Suprapubic skin (tissue), 4 donors: ENCODE measurements at regions not wholly inside any gene's neighbourhood (a gene's known extent, or its start where the extent isn't known, plus 50 kb on each side); places are given as distances from the start of the nearest gene placed in this dataset.

Source experiments
- POLR2A ChIP-seq, 2 donors: fragments of 450-650 bp; IDR thresholded peaks; one replicate each; pipeline ENCODE4 v1.6.1; 2017; ENCODE audit warnings: antibody characterized with exemption in 2 of 2, mild to moderate bottlenecking in 2 of 2, moderate library complexity in 2 of 2
- POLR2AphosphoS5 ChIP-seq, 3 donors: sonication (generic); formaldehyde crosslinking; IDR thresholded peaks; one replicate each; pipeline ENCODE4 v1.6.1; 2017; ENCODE audit warnings: antibody characterized with exemption in 3 of 3
- TF ChIP-seq, protein P1 (sequence below), 2 donors: fragments of 200-600 bp in 1 of 2; fragments of 450-650 bp in 1 of 2; sonication (generic) in 1 of 2; IDR thresholded peaks; one replicate each; pipeline ENCODE4 v1.5.1; 2016 to 2019; ENCODE audit warnings: antibody characterized with exemption in 2 of 2, mild to moderate bottlenecking in 1 of 2, moderate library complexity in 1 of 2

DNA sequence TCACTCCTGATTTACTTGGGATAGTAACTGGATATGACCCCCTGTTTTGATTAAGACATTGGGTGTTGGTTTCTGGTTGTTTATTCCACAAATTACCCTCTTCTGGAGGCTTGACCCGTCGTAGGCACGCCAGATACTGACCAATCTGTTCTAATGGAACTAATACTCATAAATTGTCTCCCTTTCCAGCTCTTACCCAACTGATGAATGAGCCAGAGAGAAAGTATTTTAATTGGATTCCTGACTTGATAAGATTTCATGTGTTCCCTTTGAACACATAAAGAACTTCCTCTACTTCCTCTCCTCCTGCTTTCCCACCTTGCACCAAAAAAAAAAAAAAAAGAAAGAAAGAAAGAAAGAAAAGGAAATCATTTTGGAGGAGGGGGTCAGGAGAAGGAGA, 340.9 kb downstream of the PCNX1 start:
- TF ChIP-seq POLR2AphosphoS5 (IDR thresholded peaks at IDR 0.05) (no peak), POLR2A (IDR thresholded peaks at IDR 0.05) (no peak)
- TF ChIP-seq, protein P1, sequence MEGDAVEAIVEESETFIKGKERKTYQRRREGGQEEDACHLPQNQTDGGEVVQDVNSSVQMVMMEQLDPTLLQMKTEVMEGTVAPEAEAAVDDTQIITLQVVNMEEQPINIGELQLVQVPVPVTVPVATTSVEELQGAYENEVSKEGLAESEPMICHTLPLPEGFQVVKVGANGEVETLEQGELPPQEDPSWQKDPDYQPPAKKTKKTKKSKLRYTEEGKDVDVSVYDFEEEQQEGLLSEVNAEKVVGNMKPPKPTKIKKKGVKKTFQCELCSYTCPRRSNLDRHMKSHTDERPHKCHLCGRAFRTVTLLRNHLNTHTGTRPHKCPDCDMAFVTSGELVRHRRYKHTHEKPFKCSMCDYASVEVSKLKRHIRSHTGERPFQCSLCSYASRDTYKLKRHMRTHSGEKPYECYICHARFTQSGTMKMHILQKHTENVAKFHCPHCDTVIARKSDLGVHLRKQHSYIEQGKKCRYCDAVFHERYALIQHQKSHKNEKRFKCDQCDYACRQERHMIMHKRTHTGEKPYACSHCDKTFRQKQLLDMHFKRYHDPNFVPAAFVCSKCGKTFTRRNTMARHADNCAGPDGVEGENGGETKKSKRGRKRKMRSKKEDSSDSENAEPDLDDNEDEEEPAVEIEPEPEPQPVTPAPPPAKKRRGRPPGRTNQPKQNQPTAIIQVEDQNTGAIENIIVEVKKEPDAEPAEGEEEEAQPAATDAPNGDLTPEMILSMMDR (IDR thresholded peaks at IDR 0.05), result no peak
